ENCODE measurements at regions not wholly inside any gene's neighbourhood (a gene's known extent, or its start where the extent isn't known, plus 50 kb on each side); places are given as distances from the start of the nearest gene placed in this dataset.

- Mint-ChIP-seq H3K4me1 (no peaks in the 10 kb centered on the region), H3K36me3 (ENCODE audit: low read depth) (no peaks in the 10 kb centered on the region), H3K27me3 (ENCODE audit: insufficient read depth) (no peaks in the 10 kb centered on the region), H3K4me3 (no peak overlapping the region), H3K27ac (no peak overlapping the region), H3K9me3 (no peaks in the 10 kb centered on the region)
- Histone ChIP-seq H3K4me1 (ENCODE audit: control insufficient read depth, insufficient read depth, low read length) (no peaks in the 10 kb centered on the region), H3K27me3 (ENCODE audit: control insufficient read depth, insufficient read depth, low read length, poor library complexity, severe bottlenecking) (no peaks in the 10 kb centered on the region), H3K27ac (ENCODE audit: low read depth, low read length) (no peak overlapping the region), H3K9me3 (ENCODE audit: control insufficient read depth, low read length) (no peaks in the 10 kb centered on the region), H3K9ac (ENCODE audit: extremely low read depth, low read length, poor library complexity, severe bottlenecking) (no peak overlapping the region), H3K4me3 (ENCODE audit: low read length) (no peak overlapping the region), H3K36me3 (ENCODE audit: control insufficient read depth, insufficient read depth, low read length) (no peaks in the 10 kb centered on the region)
- 83% methylated on average over 2 of the region's 2 CpGs; no CpG with 5 or more reads in 1 of the 2 experiments for WGBS, 2 experiments (ENCODE audit: insufficient coverage in 1 of 2, insufficient read length in 1 of 2)
- DNase-seq: no peak
- no peak for TF ChIP-seq CTCF (conservative IDR thresholded peaks at IDR 0.05)
Measured at GRCh38 chr5:33023649-33024048, 312.5 kb downstream of the NPR3 start.

DNA sequence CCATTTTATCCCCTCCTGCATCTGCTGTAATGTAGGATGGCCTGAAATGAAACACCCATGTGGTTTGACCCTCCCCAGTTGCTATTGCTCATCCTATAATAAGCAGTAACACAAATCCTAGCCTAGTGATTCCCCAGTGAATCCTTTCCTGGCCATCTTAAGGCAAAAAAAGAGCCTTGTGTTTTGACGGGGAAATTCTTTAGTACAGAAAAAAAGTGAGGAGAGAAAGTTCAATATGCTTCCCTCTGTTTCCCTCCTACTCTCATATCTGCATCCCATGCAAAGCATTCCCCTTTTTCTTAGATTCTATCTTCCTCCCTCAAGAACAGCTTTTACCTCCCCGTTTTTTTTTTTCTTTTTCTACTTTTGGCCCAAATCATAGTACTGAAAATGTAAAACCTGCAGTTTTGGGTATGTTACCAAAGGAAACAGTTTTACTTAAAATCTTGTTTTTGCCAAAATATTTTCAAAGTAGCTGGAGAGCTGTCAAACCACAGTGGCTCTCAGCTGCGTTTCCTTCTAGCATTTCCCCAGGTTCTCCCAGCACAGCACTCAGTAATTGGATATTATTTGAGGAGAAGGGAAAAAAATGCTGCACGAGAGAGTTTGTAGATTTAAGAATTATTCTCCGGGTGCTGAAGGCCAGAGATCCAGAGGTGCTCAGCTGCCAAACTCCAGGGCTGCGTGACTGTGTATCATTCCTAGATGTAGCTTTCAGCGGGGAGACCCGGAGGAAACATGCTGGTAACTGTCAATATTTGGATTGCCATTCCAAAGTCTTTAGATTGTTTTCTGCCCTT is 321.4 kb downstream of the NPR3 start:
- H3K4me3 Mint-ChIP-seq: no peak overlapping the region
- Histone ChIP-seq H3K9me3 (ENCODE audit: control insufficient read depth, low read length) (peaks cover 13% of the 10 kb centered on the region), H3K36me3 (ENCODE audit: control insufficient read depth, insufficient read depth, low read length) (no peaks in the 10 kb centered on the region), H3K4me1 (ENCODE audit: control insufficient read depth, insufficient read depth, low read length) (no peaks in the 10 kb centered on the region), H3K27me3 (ENCODE audit: control insufficient read depth, insufficient read depth, low read length, poor library complexity, severe bottlenecking) (no peaks in the 10 kb centered on the region), H3K27ac (ENCODE audit: low read depth, low read length) (no peak overlapping the region), H3K9ac (ENCODE audit: extremely low read depth, low read length, poor library complexity, severe bottlenecking) (no peak overlapping the region), H3K4me3 (ENCODE audit: low read length) (no peak overlapping the region)
- H3K4me1 Mint-ChIP-seq: peaks cover 7% of the 10 kb centered on the region
- WGBS, 2 experiments (ENCODE audit: insufficient coverage in 1 of 2, insufficient read length in 1 of 2): 75 to 82% methylated on average over 6 to 8 of the region's 8 CpGs
- peaks cover 6% of the 10 kb centered on the region for H3K9me3 Mint-ChIP-seq
- no peak overlapping the region for H3K27ac Mint-ChIP-seq
- no peaks in the 10 kb centered on the region for H3K27me3 Mint-ChIP-seq (ENCODE audit: insufficient read depth)
- no peak for TF ChIP-seq CTCF (conservative IDR thresholded peaks at IDR 0.05)
- DNase-seq: no peak
- H3K36me3 Mint-ChIP-seq (ENCODE audit: low read depth): no peaks in the 10 kb centered on the region

- no peak overlapping the region for H3K4me3 Mint-ChIP-seq
- no peaks in the 10 kb centered on the region for H3K4me1 ChIP-seq (ENCODE audit: control insufficient read depth, insufficient read depth, low read length)
- no peak overlapping the region for H3K9ac ChIP-seq (ENCODE audit: extremely low read depth, low read length, poor library complexity, severe bottlenecking)
- peaks cover 13% of the 10 kb centered on the region for H3K9me3 ChIP-seq (ENCODE audit: control insufficient read depth, low read length)
- H3K27ac Mint-ChIP-seq: no peak overlapping the region
- H3K4me1 Mint-ChIP-seq: peaks cover 7% of the 10 kb centered on the region
- no peak overlapping the region for H3K4me3 ChIP-seq (ENCODE audit: low read length)
- H3K36me3 Mint-ChIP-seq (ENCODE audit: low read depth): no peaks in the 10 kb centered on the region
- TF ChIP-seq CTCF (conservative IDR thresholded peaks at IDR 0.05): no peak
- no peaks in the 10 kb centered on the region for H3K36me3 ChIP-seq (ENCODE audit: control insufficient read depth, insufficient read depth, low read length)
- peaks cover 6% of the 10 kb centered on the region for H3K9me3 Mint-ChIP-seq
- WGBS, 2 experiments (ENCODE audit: insufficient coverage in 1 of 2, insufficient read length in 1 of 2): 76 to 87% methylated on average over 3 of the region's 3 CpGs
- no peak overlapping the region for H3K27ac ChIP-seq (ENCODE audit: low read depth, low read length)
- DNase-seq: no peak
- no peaks in the 10 kb centered on the region for H3K27me3 Mint-ChIP-seq (ENCODE audit: insufficient read depth)
- no peaks in the 10 kb centered on the region for H3K27me3 ChIP-seq (ENCODE audit: control insufficient read depth, insufficient read depth, low read length, poor library complexity, severe bottlenecking)
Measured at GRCh38 chr5:33033516-33033915, 322.4 kb downstream of the NPR3 start.
